ENCODE measurements at regions not wholly inside any gene's neighbourhood (a gene's known extent, or its start where the extent isn't known, plus 50 kb on each side); places are given as distances from the start of the nearest gene placed in this dataset.
A peak's percentile ranks its signal among the peaks of the same experiment; 100 is the strongest.

GRCh38 chr3:63168179-63168578, 109.9 kb upstream of the SYNPR start:
- Mint-ChIP-seq H3K9me3 (ENCODE audit: low read depth) (no peaks in the 10 kb centered on the region), H3K27me3 (no peaks in the 10 kb centered on the region), H3K4me3 (ENCODE audit: low read depth) (no peak overlapping the region), H3K4me1 (ENCODE audit: low read depth) (peaks cover 9% of the 10 kb centered on the region), H3K36me3 (ENCODE audit: insufficient read depth) (no peaks in the 10 kb centered on the region), H3K27ac (no peak overlapping the region)
- TF ChIP-seq, protein P1, sequence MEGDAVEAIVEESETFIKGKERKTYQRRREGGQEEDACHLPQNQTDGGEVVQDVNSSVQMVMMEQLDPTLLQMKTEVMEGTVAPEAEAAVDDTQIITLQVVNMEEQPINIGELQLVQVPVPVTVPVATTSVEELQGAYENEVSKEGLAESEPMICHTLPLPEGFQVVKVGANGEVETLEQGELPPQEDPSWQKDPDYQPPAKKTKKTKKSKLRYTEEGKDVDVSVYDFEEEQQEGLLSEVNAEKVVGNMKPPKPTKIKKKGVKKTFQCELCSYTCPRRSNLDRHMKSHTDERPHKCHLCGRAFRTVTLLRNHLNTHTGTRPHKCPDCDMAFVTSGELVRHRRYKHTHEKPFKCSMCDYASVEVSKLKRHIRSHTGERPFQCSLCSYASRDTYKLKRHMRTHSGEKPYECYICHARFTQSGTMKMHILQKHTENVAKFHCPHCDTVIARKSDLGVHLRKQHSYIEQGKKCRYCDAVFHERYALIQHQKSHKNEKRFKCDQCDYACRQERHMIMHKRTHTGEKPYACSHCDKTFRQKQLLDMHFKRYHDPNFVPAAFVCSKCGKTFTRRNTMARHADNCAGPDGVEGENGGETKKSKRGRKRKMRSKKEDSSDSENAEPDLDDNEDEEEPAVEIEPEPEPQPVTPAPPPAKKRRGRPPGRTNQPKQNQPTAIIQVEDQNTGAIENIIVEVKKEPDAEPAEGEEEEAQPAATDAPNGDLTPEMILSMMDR (IDR thresholded peaks at IDR 0.05; ENCODE audit: unreplicated experiment): no peak
- no peak for DNase-seq (ENCODE audit: low spot score, unreplicated experiment)

DNA sequence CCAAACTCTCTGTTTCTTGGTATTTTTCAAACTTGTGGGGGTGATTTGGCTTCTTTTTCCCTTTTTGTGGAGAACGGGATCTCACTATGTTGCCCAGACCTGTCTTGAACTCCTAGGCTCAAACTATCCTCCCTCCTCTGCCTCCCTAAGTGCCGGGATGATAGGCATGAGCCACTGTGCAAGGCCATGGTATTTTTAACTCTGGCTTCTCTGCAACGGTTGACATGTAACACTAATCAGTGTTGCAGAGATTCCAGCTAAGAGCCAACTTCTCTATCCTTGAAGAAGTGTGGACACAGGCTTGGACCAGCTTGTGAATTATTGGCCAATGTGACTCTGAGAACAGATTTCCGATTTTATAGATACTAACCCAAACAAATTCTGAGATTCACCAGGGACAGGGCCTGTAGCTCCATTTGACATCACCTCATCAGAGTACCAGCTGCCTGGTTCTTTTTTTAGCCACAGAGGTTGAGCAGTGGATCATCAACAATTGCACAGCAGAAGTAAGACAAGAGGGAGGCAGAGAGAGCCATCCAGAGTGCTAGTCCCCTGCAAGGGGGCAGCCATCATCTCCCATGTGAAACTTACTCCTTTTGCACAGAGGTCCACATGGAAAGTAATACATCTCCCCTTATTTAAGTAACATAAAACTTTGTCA, 98.1 kb upstream of the SYNPR start:
- H3K27me3 Mint-ChIP-seq: no peaks in the 10 kb centered on the region
- TF ChIP-seq, protein P1 (IDR thresholded peaks at IDR 0.05; ENCODE audit: unreplicated experiment): no peak
- H3K4me3 Mint-ChIP-seq (ENCODE audit: low read depth): no peak overlapping the region

DNA sequence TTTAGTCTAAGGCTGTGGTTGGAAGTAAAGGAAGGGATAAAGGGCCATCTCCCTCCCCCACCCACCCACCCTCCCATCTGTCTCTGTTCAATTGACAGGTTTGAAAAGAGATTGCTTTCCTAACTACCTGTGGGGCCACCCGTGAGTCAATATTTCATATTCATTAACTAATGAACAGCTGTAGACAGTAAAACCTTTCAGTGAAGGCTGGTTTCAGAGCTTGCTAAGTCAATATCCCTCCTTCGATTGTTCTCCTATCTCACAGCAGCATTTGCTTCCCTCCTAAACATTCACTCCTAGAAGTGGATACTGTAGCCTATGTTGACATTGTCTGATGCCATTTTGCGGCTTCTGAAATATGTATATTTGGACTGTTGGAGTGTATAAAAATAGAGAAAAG, 85.9 kb upstream of the SYNPR start:
- H3K36me3 Mint-ChIP-seq (ENCODE audit: insufficient read depth): peaks cover 5% of the 10 kb centered on the region
- H3K9me3 Mint-ChIP-seq (ENCODE audit: low read depth): peaks cover 15% of the 10 kb centered on the region
- TF ChIP-seq, protein P1 (IDR thresholded peaks at IDR 0.05; ENCODE audit: unreplicated experiment): no peak
- H3K4me1 Mint-ChIP-seq (ENCODE audit: low read depth): peaks cover 31% of the 10 kb centered on the region
- no peak overlapping the region for H3K4me3 Mint-ChIP-seq (ENCODE audit: low read depth)
- H3K27me3 Mint-ChIP-seq: no peaks in the 10 kb centered on the region
- H3K27ac Mint-ChIP-seq: peak overlapping the region; percentile 95
- no peak for DNase-seq (ENCODE audit: low spot score, unreplicated experiment)

More for the DNA sequence above, 98.1 kb upstream of the SYNPR start:
- H3K36me3 Mint-ChIP-seq (ENCODE audit: insufficient read depth): peaks cover 4% of the 10 kb centered on the region
- no peak for DNase-seq (ENCODE audit: low spot score, unreplicated experiment)
- H3K4me1 Mint-ChIP-seq (ENCODE audit: low read depth): peaks cover 15% of the 10 kb centered on the region
- peaks cover 16% of the 10 kb centered on the region for H3K9me3 Mint-ChIP-seq (ENCODE audit: low read depth)
- H3K27ac Mint-ChIP-seq: no peak overlapping the region

DNA sequence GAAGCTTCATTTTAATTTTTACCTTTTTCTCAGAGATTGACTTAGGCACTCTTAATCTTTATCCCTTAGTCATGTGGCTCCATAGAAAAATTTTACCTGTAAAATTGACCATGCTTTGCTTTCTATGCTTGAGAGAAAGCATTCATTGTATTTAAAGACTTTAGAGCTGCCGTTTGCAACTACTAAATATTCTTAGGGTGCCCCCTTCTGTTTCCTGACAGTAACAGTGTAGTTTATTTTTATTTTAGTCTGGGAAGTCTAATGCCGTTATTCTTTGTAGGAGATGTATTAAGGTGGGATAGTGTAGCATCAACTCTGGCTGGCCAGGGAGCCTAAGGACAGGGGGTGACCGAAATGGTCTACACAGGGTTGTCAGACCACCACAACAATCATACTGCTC, 84.5 kb upstream of the SYNPR start:
- no peak for DNase-seq (ENCODE audit: low spot score, unreplicated experiment)
- H3K4me3 Mint-ChIP-seq (ENCODE audit: low read depth): no peak overlapping the region
- peaks cover 13% of the 10 kb centered on the region for H3K9me3 Mint-ChIP-seq (ENCODE audit: low read depth)
- H3K4me1 Mint-ChIP-seq (ENCODE audit: low read depth): peaks cover 31% of the 10 kb centered on the region
- TF ChIP-seq, protein P1 (IDR thresholded peaks at IDR 0.05; ENCODE audit: unreplicated experiment): peak; percentile 71
- H3K36me3 Mint-ChIP-seq (ENCODE audit: insufficient read depth): peaks cover 5% of the 10 kb centered on the region
- peak overlapping the region; percentile 38 for H3K27ac Mint-ChIP-seq
- H3K27me3 Mint-ChIP-seq: no peaks in the 10 kb centered on the region

- no peaks in the 10 kb centered on the region for H3K9me3 Mint-ChIP-seq (ENCODE audit: low read depth)
- H3K36me3 Mint-ChIP-seq (ENCODE audit: insufficient read depth): no peaks in the 10 kb centered on the region
- H3K4me3 Mint-ChIP-seq (ENCODE audit: low read depth): no peak overlapping the region
- TF ChIP-seq, protein P1 (IDR thresholded peaks at IDR 0.05; ENCODE audit: unreplicated experiment): no peak
- no peak overlapping the region for H3K27ac Mint-ChIP-seq
- DNase-seq (ENCODE audit: low spot score, unreplicated experiment): no peak
- peaks cover 6% of the 10 kb centered on the region for H3K4me1 Mint-ChIP-seq (ENCODE audit: low read depth)
- H3K27me3 Mint-ChIP-seq: no peaks in the 10 kb centered on the region
Measured at GRCh38 chr3:63199606-63200005, 78.5 kb upstream of the SYNPR start.
